ENCODE measurements at regions not wholly inside any gene's neighbourhood (a gene's known extent, or its start where the extent isn't known, plus 50 kb on each side); places are given as distances from the start of the nearest gene placed in this dataset.

DNA sequence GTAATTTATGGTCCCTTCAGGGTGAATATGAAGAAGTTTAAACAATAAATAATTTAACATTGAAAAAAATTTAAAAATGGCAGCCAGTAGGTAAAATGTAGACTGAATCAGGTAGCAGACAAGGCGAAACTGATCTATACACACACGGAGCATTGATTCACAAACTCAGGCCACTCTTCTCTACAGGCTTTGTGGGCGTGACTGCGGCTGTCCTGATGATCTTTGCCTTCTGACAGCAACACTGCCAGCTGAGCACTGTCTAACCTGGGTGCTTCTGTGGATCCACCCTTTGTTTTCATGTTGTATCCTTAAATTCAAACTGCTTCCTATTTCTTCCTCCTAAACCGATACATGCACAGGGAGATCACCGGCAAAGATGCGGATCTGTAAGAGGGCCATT is 315.4 kb upstream of the ADCY2 start:
- no peaks in the 10 kb centered on the region for H3K27me3 ChIP-seq (replicated peaks; ENCODE audit: insufficient read depth)
- no peak overlapping the region for H3K27ac ChIP-seq
- 86% methylated on average over 7 of the region's 7 CpGs for WGBS
- intact Hi-C loops (cut with DNase I), result loop anchor here (10.0 kb wide), 1 partner anchor 124 kb away; no protein-coding TSS in a partner anchor
- H3K36me3 ChIP-seq, result no peaks in the 10 kb centered on the region
- no peak overlapping the region for H3K4me3 ChIP-seq
- TF ChIP-seq POLR2A (IDR thresholded peaks at IDR 0.05), result no peak
- TF ChIP-seq POLR2AphosphoS5 (IDR thresholded peaks at IDR 0.05), result no peak
- TF ChIP-seq, protein P1, sequence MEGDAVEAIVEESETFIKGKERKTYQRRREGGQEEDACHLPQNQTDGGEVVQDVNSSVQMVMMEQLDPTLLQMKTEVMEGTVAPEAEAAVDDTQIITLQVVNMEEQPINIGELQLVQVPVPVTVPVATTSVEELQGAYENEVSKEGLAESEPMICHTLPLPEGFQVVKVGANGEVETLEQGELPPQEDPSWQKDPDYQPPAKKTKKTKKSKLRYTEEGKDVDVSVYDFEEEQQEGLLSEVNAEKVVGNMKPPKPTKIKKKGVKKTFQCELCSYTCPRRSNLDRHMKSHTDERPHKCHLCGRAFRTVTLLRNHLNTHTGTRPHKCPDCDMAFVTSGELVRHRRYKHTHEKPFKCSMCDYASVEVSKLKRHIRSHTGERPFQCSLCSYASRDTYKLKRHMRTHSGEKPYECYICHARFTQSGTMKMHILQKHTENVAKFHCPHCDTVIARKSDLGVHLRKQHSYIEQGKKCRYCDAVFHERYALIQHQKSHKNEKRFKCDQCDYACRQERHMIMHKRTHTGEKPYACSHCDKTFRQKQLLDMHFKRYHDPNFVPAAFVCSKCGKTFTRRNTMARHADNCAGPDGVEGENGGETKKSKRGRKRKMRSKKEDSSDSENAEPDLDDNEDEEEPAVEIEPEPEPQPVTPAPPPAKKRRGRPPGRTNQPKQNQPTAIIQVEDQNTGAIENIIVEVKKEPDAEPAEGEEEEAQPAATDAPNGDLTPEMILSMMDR (IDR thresholded peaks at IDR 0.05), result no peak
- no peak for DNase-seq (ENCODE audit: low spot score)
- no peaks in the 10 kb centered on the region for H3K4me1 ChIP-seq (replicated peaks)
- no peaks in the 10 kb centered on the region for H3K9me3 ChIP-seq

DNA sequence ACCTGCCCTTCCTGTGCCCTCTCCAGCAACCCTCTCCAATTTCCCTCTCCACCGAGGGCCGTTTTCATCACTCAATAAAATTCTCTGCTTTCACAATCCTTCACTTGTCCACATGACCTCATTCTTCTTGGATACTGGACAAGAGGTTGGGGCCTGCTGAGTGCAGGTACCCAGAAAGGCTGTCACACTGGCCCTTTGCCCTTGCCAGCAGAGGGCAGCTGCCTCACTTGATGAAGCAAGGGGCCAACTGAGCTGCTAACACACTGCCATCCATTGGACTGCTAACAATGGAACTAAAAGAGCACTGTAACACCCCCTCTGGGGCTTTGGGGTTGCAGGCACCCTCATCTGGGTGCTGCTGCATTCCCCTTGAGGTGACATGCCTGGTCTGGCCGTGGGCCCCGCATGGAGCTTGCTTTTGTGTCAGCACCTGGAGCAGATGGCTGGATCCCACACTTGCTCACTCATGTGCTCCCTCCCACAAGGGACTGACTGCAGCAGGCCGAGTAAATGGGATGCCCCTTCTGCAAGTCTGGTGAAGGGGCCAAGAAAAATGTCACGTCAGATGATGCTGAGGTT is 308.1 kb upstream of the ADCY2 start:
- no peaks in the 10 kb centered on the region for H3K27me3 ChIP-seq (replicated peaks; ENCODE audit: insufficient read depth)
- 60% methylated on average over 6 of the region's 6 CpGs for WGBS
- no peak overlapping the region for H3K4me3 ChIP-seq
- no peaks in the 10 kb centered on the region for H3K4me1 ChIP-seq (replicated peaks)
- no peak for TF ChIP-seq POLR2AphosphoS5 (IDR thresholded peaks at IDR 0.05)
- intact Hi-C loops (cut with DNase I), result loop anchor here (10.0 kb wide), 1 partner anchor 117 kb away; no protein-coding TSS in a partner anchor
- no peak overlapping the region for H3K27ac ChIP-seq
- no peaks in the 10 kb centered on the region for H3K36me3 ChIP-seq
- H3K9me3 ChIP-seq, result no peaks in the 10 kb centered on the region
- DNase-seq (ENCODE audit: low spot score), result no peak

DNA sequence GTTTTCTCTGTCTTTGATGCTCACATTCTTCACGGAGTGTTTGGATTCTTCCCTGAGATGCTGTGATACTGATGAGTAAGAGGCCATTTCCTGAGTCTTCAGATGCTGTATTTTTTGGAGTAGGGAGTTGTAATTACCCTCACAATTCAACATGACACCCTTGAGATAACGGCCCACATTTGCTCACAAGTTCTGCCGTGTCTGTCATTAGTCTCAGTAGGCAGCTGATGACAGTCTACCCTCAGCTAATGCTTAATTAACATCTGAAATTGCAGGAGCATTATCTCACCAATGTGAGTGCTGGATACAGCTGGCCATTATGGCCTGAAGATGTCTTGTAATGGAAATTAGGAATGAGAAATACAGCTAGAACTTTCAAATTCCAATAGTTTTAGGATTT is 307.1 kb upstream of the ADCY2 start:
- no peak for DNase-seq (ENCODE audit: low spot score)
- intact Hi-C loops (cut with DNase I), result loop anchor here (10.0 kb wide), 1 partner anchor 116 kb away; no protein-coding TSS in a partner anchor
- TF ChIP-seq POLR2A (IDR thresholded peaks at IDR 0.05) (no peak), POLR2AphosphoS5 (IDR thresholded peaks at IDR 0.05) (no peak)
- TF ChIP-seq, protein P1 (IDR thresholded peaks at IDR 0.05), result no peak
- 63% methylated on average over 3 of the region's 3 CpGs for WGBS
- no peak overlapping the region for H3K4me3 ChIP-seq
- H3K27me3 ChIP-seq (replicated peaks; ENCODE audit: insufficient read depth), result no peaks in the 10 kb centered on the region
- no peak overlapping the region for H3K27ac ChIP-seq
- H3K36me3 ChIP-seq, result no peaks in the 10 kb centered on the region
- no peaks in the 10 kb centered on the region for H3K4me1 ChIP-seq (replicated peaks)
- no peaks in the 10 kb centered on the region for H3K9me3 ChIP-seq

DNA sequence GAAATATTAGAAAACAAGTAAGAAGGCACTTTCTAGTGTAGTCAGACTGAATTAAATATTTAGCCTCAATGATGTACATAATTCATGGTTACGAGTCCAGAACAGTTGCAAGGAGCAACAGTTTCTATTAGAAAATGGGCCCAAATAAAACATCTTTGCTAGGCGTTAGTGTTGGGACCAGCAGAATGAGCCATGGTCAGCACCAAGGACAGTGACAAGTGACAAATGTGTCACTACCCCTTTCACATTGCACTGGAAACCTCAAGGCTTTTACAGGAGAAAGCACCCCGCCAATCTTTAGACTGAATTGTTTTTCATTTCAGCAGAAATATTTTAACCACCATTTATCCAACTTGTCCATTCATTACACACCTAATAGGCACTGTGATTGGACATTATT is 301.3 kb upstream of the ADCY2 start:
- intact Hi-C loops (cut with DNase I), result no loop called here
- no peak for DNase-seq (ENCODE audit: low spot score)
- Histone ChIP-seq H3K27me3 (replicated peaks; ENCODE audit: insufficient read depth) (no peaks in the 10 kb centered on the region), H3K36me3 (no peaks in the 10 kb centered on the region), H3K4me3 (no peak overlapping the region), H3K4me1 (replicated peaks) (no peaks in the 10 kb centered on the region), H3K27ac (no peak overlapping the region), H3K9me3 (no peaks in the 10 kb centered on the region)
- 18% methylated on average over 3 of the region's 3 CpGs for WGBS
- TF ChIP-seq POLR2AphosphoS5 (IDR thresholded peaks at IDR 0.05), result no peak
- no peak for TF ChIP-seq POLR2A (IDR thresholded peaks at IDR 0.05)
- TF ChIP-seq, protein P1 (IDR thresholded peaks at IDR 0.05), result no peak

DNA sequence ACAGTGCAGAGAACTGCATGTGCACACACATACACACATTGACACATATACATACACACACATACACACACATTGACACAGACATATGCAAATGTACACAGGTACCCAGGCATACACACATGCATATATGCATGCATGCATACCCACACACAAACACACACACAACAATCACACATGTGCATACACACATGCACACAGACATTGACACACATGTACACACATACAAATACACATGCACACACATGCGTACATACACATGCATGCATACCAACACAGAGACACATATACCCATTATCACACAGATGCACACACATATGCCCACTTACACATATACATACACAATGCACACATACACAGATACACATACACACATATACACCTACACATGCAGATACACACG is 299.6 kb upstream of the ADCY2 start:
- H3K27ac ChIP-seq, result no peak overlapping the region
- H3K9me3 ChIP-seq, result no peaks in the 10 kb centered on the region
- intact Hi-C loops (cut with DNase I), result no loop called here
- H3K4me1 ChIP-seq (replicated peaks), result no peaks in the 10 kb centered on the region
- H3K4me3 ChIP-seq, result no peak overlapping the region
- DNase-seq (ENCODE audit: low spot score), result no peak
- no peaks in the 10 kb centered on the region for H3K36me3 ChIP-seq
- H3K27me3 ChIP-seq (replicated peaks; ENCODE audit: insufficient read depth), result no peaks in the 10 kb centered on the region
- WGBS, result 81% methylated on average over 2 of the region's 2 CpGs
- no peak for TF ChIP-seq POLR2A (IDR thresholded peaks at IDR 0.05)
- TF ChIP-seq POLR2AphosphoS5 (IDR thresholded peaks at IDR 0.05), result no peak
- TF ChIP-seq, protein P1 (IDR thresholded peaks at IDR 0.05), result no peak

Measured in prostate gland (tissue), 2 donors.